Lung microvascular endothelial cell (primary cell): ENCODE measurements at regions not wholly inside any gene's neighbourhood (a gene's known extent, or its start where the extent isn't known, plus 50 kb on each side); places are given as distances from the start of the nearest gene placed in this dataset.
A peak's percentile ranks its signal among the peaks of the same experiment; 100 is the strongest.

Source experiments
- DNase-seq, 2 donors: peaks; one replicate each; pipeline versions ENCODE4 v3.0.0 to v3.0.0-alpha.2; 2010; ENCODE audit warnings: low read depth in 2 of 2

GRCh38 chr9:121568343-121569265 lies 69.0 kb upstream of the GGTA1 start:
- peak; percentile 30 to 83 for DNase-seq

GRCh38 chr9:121569266-121569648 lies 69.6 kb upstream of the GGTA1 start:
- no peak for DNase-seq

DNA sequence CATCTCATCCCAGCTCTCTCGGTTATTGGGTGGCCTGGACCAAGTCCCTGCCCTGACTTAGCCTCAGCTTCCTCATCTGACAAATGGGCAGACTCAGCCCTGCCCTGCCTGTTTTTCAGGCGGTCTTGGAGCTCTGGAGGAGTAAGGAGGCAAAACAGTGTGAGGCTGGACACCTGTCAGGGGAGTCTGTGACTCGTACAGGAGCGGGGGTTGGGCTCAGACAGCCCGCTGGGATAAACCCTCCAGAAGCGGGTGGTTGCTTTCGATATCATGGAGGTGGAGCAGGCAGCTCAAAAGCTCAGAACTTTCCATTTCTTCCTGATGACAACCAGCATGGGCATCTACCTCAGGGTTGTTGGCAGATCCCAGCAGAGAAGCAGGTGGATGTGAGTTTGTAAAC lies 72.9 kb upstream of the GGTA1 start:
- DNase-seq: no peak

DNA sequence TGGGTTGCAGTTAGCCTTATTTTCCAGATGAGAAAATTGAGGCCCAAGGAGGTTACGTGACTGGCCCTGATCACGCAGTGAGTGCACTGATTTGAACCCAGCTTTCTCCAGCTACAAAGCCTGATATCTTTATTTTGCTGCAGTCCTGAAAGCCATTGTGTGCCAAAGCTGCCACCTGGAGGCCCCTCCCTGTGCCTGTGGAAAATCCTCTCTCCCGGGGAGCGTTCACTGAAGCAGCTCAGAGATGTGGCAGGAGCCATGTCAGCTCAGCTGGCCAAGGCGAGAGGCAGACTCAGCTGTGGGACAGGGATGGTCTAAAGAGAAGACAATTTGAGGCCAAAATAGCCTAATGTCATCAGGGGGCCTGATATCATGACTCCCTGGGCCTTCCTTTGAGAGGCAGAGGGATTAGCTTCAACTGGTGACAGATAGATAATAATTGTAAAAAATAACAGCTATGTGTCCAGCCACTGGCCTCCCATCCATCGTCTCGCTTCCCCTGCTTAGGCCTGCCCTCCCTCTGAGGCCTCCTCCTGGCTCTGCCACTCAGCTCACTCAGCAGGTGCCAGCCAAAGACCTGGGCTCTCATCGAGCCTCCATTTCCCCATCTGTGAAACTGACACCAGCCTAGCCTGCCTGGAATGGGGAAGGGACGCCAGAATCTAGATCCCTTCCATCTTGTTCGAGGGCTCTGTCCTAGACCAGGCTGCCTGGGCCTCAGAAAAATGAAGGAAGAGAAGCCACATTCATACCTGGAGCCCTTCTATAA lies 74.3 kb upstream of the GGTA1 start:
- no peak for DNase-seq

- no peak for DNase-seq
Observed at GRCh38 chr9:121574774-121575519, 75.3 kb upstream of the GGTA1 start.

- no peak for DNase-seq
Observed at GRCh38 chr9:121576281-121577075, 75.0 kb upstream of the DAB2IP start.

GRCh38 chr9:121577166-121577565 lies 74.3 kb upstream of the DAB2IP start:
- DNase-seq: no peak

DNA sequence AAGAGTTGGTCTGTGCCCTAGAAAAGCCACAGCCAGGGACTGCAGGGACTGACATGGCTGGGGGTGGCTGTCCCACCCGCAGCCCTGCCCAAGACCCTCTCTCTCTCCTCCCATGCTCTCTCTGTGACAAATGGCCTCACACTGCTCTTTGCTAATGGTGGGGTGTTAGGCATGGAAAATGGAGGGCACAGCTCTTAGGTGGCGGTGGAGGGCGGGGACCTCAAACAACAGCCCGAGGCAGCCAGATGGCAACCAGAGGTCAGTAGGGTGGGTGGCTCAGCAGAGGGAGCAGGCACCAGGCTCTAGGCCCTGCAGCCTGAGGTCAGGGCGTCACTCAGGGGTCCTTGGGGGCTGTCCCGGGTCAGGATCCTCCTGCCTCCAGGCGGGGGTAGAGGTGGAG lies 73.9 kb upstream of the DAB2IP start:
- DNase-seq: no peak

- no peak for DNase-seq
Observed at GRCh38 chr9:121581786-121582600, 69.4 kb upstream of the DAB2IP start.

- DNase-seq: peak in 1 of 2 donors; percentile 81
Observed at GRCh38 chr9:121582641-121583040, 68.8 kb upstream of the DAB2IP start.

DNA sequence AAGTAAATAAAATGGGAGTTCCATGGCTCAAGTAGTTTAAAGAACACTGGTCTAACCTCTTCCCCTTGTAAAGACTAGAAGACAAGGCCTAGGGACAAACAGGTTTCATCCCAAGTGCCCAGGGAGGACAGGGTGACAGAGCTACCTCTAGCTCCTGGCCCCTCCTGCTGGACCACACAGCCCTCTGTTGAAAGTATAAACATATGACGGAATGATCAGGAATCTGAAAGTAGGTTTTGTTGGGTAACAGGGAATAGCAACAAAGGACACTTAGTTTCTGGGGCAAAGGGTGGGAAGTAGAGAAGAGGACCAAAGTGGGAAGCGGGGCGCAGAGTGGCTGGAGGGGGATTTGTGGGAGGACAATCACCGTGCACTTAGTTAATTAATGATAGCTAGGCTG lies 67.0 kb upstream of the DAB2IP start:
- no peak for DNase-seq

DNA sequence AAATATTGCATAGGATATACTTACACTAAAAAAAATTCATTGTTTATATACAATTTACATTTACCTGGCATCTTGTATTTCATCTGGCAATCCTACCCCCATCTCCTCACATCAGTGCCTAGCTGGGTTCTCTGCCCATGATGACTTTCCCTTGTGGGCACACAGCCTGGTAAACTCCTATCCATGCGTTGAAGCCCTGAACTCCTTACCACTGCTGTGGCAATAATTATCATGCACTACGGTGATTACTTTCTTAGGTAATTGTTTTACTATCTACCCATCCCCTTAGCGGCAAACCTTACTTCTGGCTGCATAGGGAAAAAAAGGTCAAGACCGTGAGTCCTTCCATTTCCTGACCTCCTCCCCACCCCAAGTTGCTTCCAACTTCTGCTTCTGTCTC lies 63.6 kb upstream of the DAB2IP start:
- DNase-seq: no peak

GRCh38 chr9:121589986-121590385 lies 61.4 kb upstream of the DAB2IP start:
- DNase-seq: no peak

DNA sequence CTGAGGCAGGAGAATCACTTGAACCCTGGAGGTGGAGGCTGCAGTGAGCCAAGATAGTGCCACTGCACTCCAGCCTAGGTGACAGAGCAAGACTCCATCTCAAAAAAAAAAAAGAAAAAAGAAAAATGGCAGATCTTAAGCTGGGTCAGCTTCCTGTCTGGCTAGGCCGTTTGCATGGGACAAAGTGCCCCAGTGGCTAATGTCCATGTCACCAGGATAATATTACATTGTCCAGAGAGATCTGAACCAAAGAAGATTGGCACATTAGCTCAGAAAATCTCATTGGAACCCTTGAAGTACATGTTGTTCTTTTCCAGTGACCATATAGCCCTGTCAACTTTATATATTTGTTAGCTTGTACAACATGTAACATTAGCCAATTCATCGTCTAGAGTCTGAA lies 59.2 kb upstream of the DAB2IP start:
- DNase-seq: no peak

GRCh38 chr9:121593066-121593465 lies 58.4 kb upstream of the DAB2IP start:
- no peak for DNase-seq

- no peak for DNase-seq
Observed at GRCh38 chr9:121596515-121596914, 54.9 kb upstream of the DAB2IP start.

GRCh38 chr9:121597698-121598166 lies 53.7 kb upstream of the DAB2IP start:
- DNase-seq: no peak

- peak in 1 of 2 donors; percentile 27 for DNase-seq
Observed at GRCh38 chr9:121598167-121598964, 53.1 kb upstream of the DAB2IP start.
